Astrocyte (in vitro differentiated cells and primary cell): ENCODE measurements at regions not wholly inside any gene's neighbourhood (a gene's known extent, or its start where the extent isn't known, plus 50 kb on each side); places are given as distances from the start of the nearest gene placed in this dataset.
"Not testable (repeated sequence)": the region's sequence is repeated elsewhere in the genome, so short reads cannot be mapped to it uniquely, and the experiment has no call there.

Source experiments
- DNase-seq: peaks from one replicate; pipeline ENCODE4 v3.0.0-alpha.2; 2010; ENCODE audit warnings: low read depth
- FAIRE-seq: peaks from 2 replicates; lab custom pipeline; 2011; peaks lifted over from hg19 to GRCh38; lab: Jason Lieb, UNC
- H2AFZ ChIP-seq: 2 replicates; pipeline ENCODE4 v1.6.0; 2012; ENCODE audit warnings: low read depth, low read length, inconsistent platforms
- H3K27ac ChIP-seq: 2 replicates; pipeline ENCODE4 v1.5.1; 2011; ENCODE audit warnings: low read depth, low read length, inconsistent platforms
- H3K27me3 ChIP-seq: 2 replicates; pipeline ENCODE4 v1.6.0; 2011; ENCODE audit warnings: low read length, inconsistent platforms; ENCODE audit not compliant: insufficient read depth
- H3K36me3 ChIP-seq: 2 replicates; pipeline ENCODE4 v1.5.1; 2011; ENCODE audit warnings: low read length, inconsistent platforms; ENCODE audit not compliant: insufficient read depth
- H3K4me1 ChIP-seq: 2 replicates; pipeline ENCODE4 v1.5.1; 2011; ENCODE audit warnings: low read length, inconsistent platforms; ENCODE audit not compliant: insufficient read depth
- H3K4me2 ChIP-seq: 2 replicates; pipeline ENCODE4 v1.6.0; 2012; ENCODE audit warnings: low read length, inconsistent platforms
- H3K4me3 ChIP-seq: 2 replicates; pipeline ENCODE4 v1.5.1; 2011; ENCODE audit warnings: low read depth, mild to moderate bottlenecking, low read length, inconsistent platforms; ENCODE audit not compliant: insufficient read depth
- H3K79me2 ChIP-seq: 2 replicates; pipeline ENCODE4 v1.6.0; 2012; ENCODE audit warnings: mild to moderate bottlenecking, low read length, inconsistent platforms; ENCODE audit not compliant: insufficient read depth
- H3K9ac ChIP-seq: 2 replicates; pipeline ENCODE4 v1.6.0; 2012; ENCODE audit warnings: mild to moderate bottlenecking, low read length, inconsistent platforms
- H3K9me3 ChIP-seq: 2 replicates; pipeline ENCODE4 v1.5.1; 2012; ENCODE audit warnings: low read depth, mild to moderate bottlenecking, low read length, inconsistent platforms; ENCODE audit not compliant: insufficient read depth
- H4K20me1 ChIP-seq: 2 replicates; pipeline ENCODE4 v1.6.0; 2012; ENCODE audit warnings: low read length, inconsistent platforms; ENCODE audit not compliant: insufficient read depth
- H3K27ac Mint-ChIP-seq: one replicate; pipeline ENCODE4 v1.8.0; 2021; ENCODE audit warnings: mild to moderate bottlenecking, mixed read lengths; ENCODE audit not compliant: unreplicated experiment
- H3K27me3 Mint-ChIP-seq: one replicate; pipeline ENCODE4 v1.8.0; 2021; ENCODE audit warnings: low read depth, mixed read lengths; ENCODE audit not compliant: unreplicated experiment
- H3K36me3 Mint-ChIP-seq: one replicate; pipeline ENCODE4 v1.8.0; 2021; ENCODE audit warnings: low read depth, mixed read lengths; ENCODE audit not compliant: unreplicated experiment
- H3K4me1 Mint-ChIP-seq: one replicate; pipeline ENCODE4 v1.8.0; 2021; ENCODE audit warnings: low read depth, mixed read lengths; ENCODE audit not compliant: unreplicated experiment
- H3K4me3 Mint-ChIP-seq: one replicate; pipeline ENCODE4 v1.8.0; 2021; ENCODE audit warnings: mild to moderate bottlenecking, moderate library complexity, mixed read lengths; ENCODE audit not compliant: unreplicated experiment
- H3K9me3 Mint-ChIP-seq: one replicate; pipeline ENCODE4 v1.8.0; 2021; ENCODE audit warnings: mild to moderate bottlenecking, mixed read lengths; ENCODE audit not compliant: unreplicated experiment
- CTCF ChIP-seq: IDR thresholded peaks from 2 replicates; pipeline ENCODE4 v1.5.1; 2011; ENCODE audit warnings: low read depth, mild to moderate bottlenecking, inconsistent platforms, low read length, moderate library complexity; ENCODE audit not compliant: insufficient read depth
- EZH2 ChIP-seq: IDR thresholded peaks from 2 replicates; pipeline ENCODE4 v1.6.1; 2012; ENCODE audit warnings: mild to moderate bottlenecking, low read length, inconsistent platforms; ENCODE audit not compliant: insufficient read depth

DNA sequence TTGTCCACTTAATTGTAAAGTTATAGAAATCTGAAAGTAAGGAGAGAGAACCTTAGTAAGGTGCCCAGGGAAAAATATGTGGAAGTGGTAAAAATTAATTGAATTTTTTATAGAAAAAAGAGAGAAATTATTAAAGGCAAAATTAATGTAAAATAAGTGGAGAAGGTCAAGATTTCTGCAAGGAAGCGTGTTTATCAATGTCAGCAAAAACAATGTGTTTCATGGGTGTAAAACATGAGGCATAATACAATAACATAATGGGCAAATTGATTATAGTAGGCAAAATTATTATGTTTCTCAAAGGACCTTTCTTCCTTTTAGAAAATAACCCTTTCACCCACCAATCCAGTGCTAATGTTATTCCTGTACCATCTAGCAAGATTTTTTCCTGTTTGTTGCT lies 1520.1 kb downstream of the REEP3 start:
- Mint-ChIP-seq H3K36me3 (no peaks in the 10 kb centered on the region), H3K4me1 (no peaks in the 10 kb centered on the region), H3K9me3 (peaks cover 3% of the 10 kb centered on the region), H3K27ac (no peak overlapping the region), H3K4me3 (no peak overlapping the region), H3K27me3 (no peaks in the 10 kb centered on the region)
- peaks cover 3% of the 10 kb centered on the region for H3K9me3 ChIP-seq
- no peaks in the 10 kb centered on the region for H4K20me1 ChIP-seq
- no peaks in the 10 kb centered on the region for H3K36me3 ChIP-seq
- no peaks in the 10 kb centered on the region for H3K4me1 ChIP-seq
- H3K4me3 ChIP-seq, result no peak overlapping the region
- no peak for FAIRE-seq
- no peak overlapping the region for H3K4me2 ChIP-seq
- no peak for TF ChIP-seq EZH2
- no peak for TF ChIP-seq CTCF
- no peak overlapping the region for H3K9ac ChIP-seq
- no peak for DNase-seq
- H3K27ac ChIP-seq, result no peak overlapping the region
- no peak overlapping the region for H2AFZ ChIP-seq
- H3K27me3 ChIP-seq, result no peaks in the 10 kb centered on the region
- no peaks in the 10 kb centered on the region for H3K79me2 ChIP-seq

- FAIRE-seq (no peak), DNase-seq (no peak)
- Histone ChIP-seq H3K9ac (no peak overlapping the region), H3K4me2 (no peak overlapping the region), H2AFZ (no peak overlapping the region), H3K27me3 (no peaks in the 10 kb centered on the region), H3K36me3 (no peaks in the 10 kb centered on the region), H3K9me3 (peaks cover 3% of the 10 kb centered on the region), H4K20me1 (no peaks in the 10 kb centered on the region), H3K4me1 (no peaks in the 10 kb centered on the region), H3K79me2 (no peaks in the 10 kb centered on the region), H3K27ac (no peak overlapping the region), H3K4me3 (no peak overlapping the region)
- H3K4me3 Mint-ChIP-seq, result no peak overlapping the region
- H3K4me1 Mint-ChIP-seq, result no peaks in the 10 kb centered on the region
- H3K9me3 Mint-ChIP-seq, result peaks cover 3% of the 10 kb centered on the region
- TF ChIP-seq EZH2 (no peak), CTCF (no peak)
- no peaks in the 10 kb centered on the region for H3K36me3 Mint-ChIP-seq
- no peaks in the 10 kb centered on the region for H3K27me3 Mint-ChIP-seq
- no peak overlapping the region for H3K27ac Mint-ChIP-seq
These were observed 1521.3 kb downstream of the REEP3 start for GRCh38 chr10:65042496-65042895.

DNA sequence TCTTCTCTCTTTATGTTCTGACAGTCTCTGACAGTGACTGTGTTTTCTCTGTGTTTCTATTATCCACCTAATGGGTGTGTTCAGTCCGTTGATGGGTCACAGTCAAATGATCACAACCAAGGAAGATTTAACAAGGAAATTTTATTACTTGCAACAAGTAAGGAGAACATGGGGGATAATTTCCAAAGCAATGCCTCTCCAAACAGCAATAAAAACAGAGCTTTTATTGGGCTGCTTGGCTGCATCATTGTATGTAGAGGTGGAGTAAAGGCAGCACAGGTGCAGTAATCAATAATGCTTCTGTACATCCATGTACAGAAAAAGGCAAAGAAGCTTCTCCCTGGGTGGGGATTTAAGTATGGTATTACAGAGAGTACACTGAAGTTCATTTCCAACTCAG lies 1525.6 kb downstream of the REEP3 start:
- Histone ChIP-seq H3K27me3 (no peaks in the 10 kb centered on the region), H3K9me3 (peaks cover 3% of the 10 kb centered on the region), H3K36me3 (no peaks in the 10 kb centered on the region), H3K9ac (no peak overlapping the region), H3K4me1 (no peaks in the 10 kb centered on the region), H2AFZ (no peak overlapping the region), H3K27ac (no peak overlapping the region), H4K20me1 (no peaks in the 10 kb centered on the region), H3K4me3 (no peak overlapping the region), H3K79me2 (no peaks in the 10 kb centered on the region), H3K4me2 (no peak overlapping the region)
- no peak overlapping the region for H3K27ac Mint-ChIP-seq
- no peak for FAIRE-seq
- no peak for TF ChIP-seq CTCF
- TF ChIP-seq EZH2, result no peak
- H3K27me3 Mint-ChIP-seq, result no peaks in the 10 kb centered on the region
- no peak for DNase-seq
- H3K36me3 Mint-ChIP-seq, result no peaks in the 10 kb centered on the region
- H3K4me3 Mint-ChIP-seq, result no peak overlapping the region
- no peaks in the 10 kb centered on the region for H3K4me1 Mint-ChIP-seq
- no peaks in the 10 kb centered on the region for H3K9me3 Mint-ChIP-seq

DNA sequence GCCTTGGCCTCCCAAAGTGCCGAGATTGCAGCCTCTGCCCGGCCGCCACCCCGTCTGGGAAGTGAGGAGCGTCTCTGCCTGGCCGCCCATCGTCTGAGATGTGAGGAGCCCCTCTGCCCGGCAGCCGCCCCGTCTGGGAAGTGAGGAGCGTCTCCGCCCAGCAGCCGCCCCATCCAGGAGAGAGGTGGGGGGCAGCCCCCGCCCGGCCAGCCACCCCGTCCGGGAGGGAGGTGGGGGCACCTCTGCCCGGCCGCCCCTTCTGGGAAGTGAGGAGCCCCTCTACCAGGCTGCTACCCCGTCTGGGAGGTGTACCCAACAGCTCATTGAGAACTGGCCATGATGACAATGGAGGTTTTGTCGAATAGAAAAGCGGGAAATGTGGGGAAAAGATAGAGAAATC lies 1530.9 kb downstream of the REEP3 start:
- not testable (repeated sequence) for FAIRE-seq, H3K27ac Mint-ChIP-seq, H2AFZ ChIP-seq, H3K36me3 Mint-ChIP-seq, H3K27me3 Mint-ChIP-seq, H3K27ac ChIP-seq, H3K4me1 Mint-ChIP-seq, DNase-seq, H3K79me2 ChIP-seq, H3K9me3 ChIP-seq, H3K4me3 ChIP-seq, H4K20me1 ChIP-seq, H3K9ac ChIP-seq, H3K4me3 Mint-ChIP-seq, H3K4me1 ChIP-seq, H3K27me3 ChIP-seq, H3K36me3 ChIP-seq, H3K4me2 ChIP-seq
- H3K9me3 Mint-ChIP-seq, result peaks cover 10% of the 10 kb centered on the region
